Breast epithelium (tissue), 3 donors: ENCODE measurements at regions not wholly inside any gene's neighbourhood (a gene's known extent, or its start where the extent isn't known, plus 50 kb on each side); places are given as distances from the start of the nearest gene placed in this dataset.

Experiments used
- POLR2A ChIP-seq: fragments of 450-650 bp; IDR thresholded peaks from one replicate; pipeline ENCODE4 v1.6.1; 2016; ENCODE audit warnings: antibody characterized with exemption, mild to moderate bottlenecking, moderate library complexity
- POLR2AphosphoS5 ChIP-seq, 3 donors: sonication (generic); formaldehyde crosslinking; IDR thresholded peaks; one replicate each; pipeline ENCODE4 v1.6.1; 2017; ENCODE audit warnings: antibody characterized with exemption in 3 of 3

DNA sequence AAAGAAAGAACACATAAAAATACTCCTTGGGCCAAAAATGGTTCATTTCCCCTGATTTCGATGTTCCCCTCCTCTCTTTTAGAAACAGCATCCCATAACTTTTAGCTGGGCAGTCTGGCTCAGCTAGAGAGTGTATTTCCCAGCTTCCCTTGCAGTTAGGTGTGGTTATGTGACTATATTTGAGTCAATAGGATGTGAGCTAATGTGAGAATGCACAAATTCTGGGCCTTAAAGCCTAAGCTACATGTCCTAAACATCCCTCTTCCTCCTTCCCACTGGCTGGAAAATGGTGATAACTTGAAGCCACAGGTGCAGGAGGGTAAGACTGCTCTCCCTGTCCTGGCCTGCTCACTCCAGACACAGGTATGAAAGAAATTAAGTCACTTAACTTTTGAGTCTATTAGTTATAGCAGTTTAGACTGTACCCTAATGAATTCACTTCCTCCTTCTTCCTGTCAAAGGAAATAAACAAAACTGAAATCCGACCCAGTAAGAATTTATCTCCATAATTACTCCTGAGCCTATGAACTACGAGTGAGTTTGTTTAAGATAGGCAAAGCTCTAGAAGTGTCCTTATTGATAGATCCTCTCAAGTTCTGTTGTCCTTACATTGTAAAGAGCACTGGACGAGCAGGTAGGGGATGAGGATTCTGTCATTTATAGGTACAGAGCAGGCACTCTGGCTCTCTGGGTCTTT lies 177.6 kb downstream of the MTX2 start:
- no peak for TF ChIP-seq POLR2AphosphoS5 (IDR thresholded peaks at IDR 0.05)
- no peak for TF ChIP-seq POLR2A
